IMR-90 (cell line): ENCODE measurements at regions not wholly inside any gene's neighbourhood (a gene's known extent, or its start where the extent isn't known, plus 50 kb on each side); places are given as distances from the start of the nearest gene placed in this dataset.

Experiments used
- ATAC-seq: fragments of 200-7000 bp; cut with Tn5 transposase; 2 replicates; pipeline ENCODE4 v1.9.1; 2020; ENCODE audit warnings: low read depth, mild to moderate bottlenecking, moderate library complexity
- BruUV-seq: library from RNA; stranded (reverse); fragments of 400-500 nt; replicated peaks from 2 replicates; lab custom pipeline; 2021; lab: Mats Ljungman, UMichigan
- CTCF ChIA-PET: fragments of 300-600 bp; formaldehyde crosslinking; extraction: SDS; loops from one replicate; lab custom pipeline; 2021; ENCODE audit warnings: antibody characterized with exemption; lab: Yijun Ruan, JAX
- POLR2A ChIA-PET: fragments of 300-600 bp; sonication (Branson Sonifier 250); formaldehyde crosslinking; loops from one replicate; lab custom pipeline; 2022; ENCODE audit warnings: antibody characterized with exemption; ENCODE audit not compliant: unreplicated experiment; lab: Charles Lee
- DNase-seq: peaks from one replicate; pipeline ENCODE4 v3.0.0; 2013
- H2AFZ ChIP-seq: replicated peaks from 2 replicates; pipeline ENCODE3; 2013; ENCODE audit warnings: low read length, mild to moderate bottlenecking; ENCODE audit not compliant: poor library complexity
- H2AK5ac ChIP-seq: 2 replicates; pipeline ENCODE4 v1.6.1; 2013; ENCODE audit warnings: low read depth, low read length, inconsistent platforms
- H2AK9ac ChIP-seq: replicated peaks from 2 replicates; pipeline ENCODE3; 2013; ENCODE audit warnings: mild to moderate bottlenecking, low read depth, low read length, moderate library complexity; ENCODE audit not compliant: poor library complexity
- H2BK120ac ChIP-seq: 2 replicates; pipeline ENCODE4 v1.6.1; 2013; ENCODE audit warnings: low read depth, low read length, inconsistent platforms
- H2BK15ac ChIP-seq: 3 replicates; pipeline ENCODE4 v1.6.1; 2013; ENCODE audit warnings: low read depth, low read length, inconsistent platforms
- H2BK20ac ChIP-seq: 2 replicates; pipeline ENCODE4 v1.6.1; 2013; ENCODE audit warnings: low read depth, mild to moderate bottlenecking, inconsistent platforms, low read length, moderate library complexity
- H2BK5ac ChIP-seq: 2 replicates; pipeline ENCODE4 v1.6.1; 2013; ENCODE audit warnings: mild to moderate bottlenecking, low read depth, low read length, inconsistent platforms; ENCODE audit not compliant: poor library complexity, severe bottlenecking
- H3K14ac ChIP-seq: replicated peaks from 2 replicates; pipeline ENCODE4 v1.6.1; 2013; ENCODE audit warnings: low read depth, low read length, inconsistent platforms
- H3K18ac ChIP-seq: 2 replicates; pipeline ENCODE4 v1.6.1; 2013; ENCODE audit warnings: low read depth, low read length, control low read depth
- H3K23ac ChIP-seq: 2 replicates; pipeline ENCODE4 v1.6.1; 2013; ENCODE audit warnings: low read depth, low read length, inconsistent platforms
- H3K27ac ChIP-seq: 2 replicates; pipeline ENCODE4 v1.5.1; 2013; ENCODE audit warnings: mild to moderate bottlenecking, control low read depth, low read length; ENCODE audit not compliant: insufficient read depth
- H3K27me3 ChIP-seq: 2 replicates; pipeline ENCODE4 v1.6.1; 2013; ENCODE audit warnings: low read length; ENCODE audit not compliant: control insufficient read depth, insufficient read depth
- H3K36me3 ChIP-seq: 2 replicates; pipeline ENCODE4 v1.6.1; 2013; ENCODE audit warnings: low read length, mixed read lengths; ENCODE audit not compliant: control insufficient read depth, insufficient read depth
- H3K4ac ChIP-seq: 2 replicates; pipeline ENCODE4 v1.6.1; 2013; ENCODE audit warnings: low read depth, low read length, inconsistent platforms
- H3K4me1 ChIP-seq: 2 replicates; pipeline ENCODE4 v1.6.1; 2013; ENCODE audit warnings: low read length, mixed read lengths; ENCODE audit not compliant: control insufficient read depth, insufficient read depth
- H3K4me2 ChIP-seq: 2 replicates; pipeline ENCODE4 v1.6.1; 2013; ENCODE audit warnings: low read depth, mild to moderate bottlenecking, control low read depth, low read length, moderate library complexity
- H3K4me3 ChIP-seq: 2 replicates; pipeline ENCODE4 v1.5.1; 2013; ENCODE audit warnings: low read depth, mild to moderate bottlenecking, control low read depth, low read length, moderate library complexity; ENCODE audit not compliant: insufficient read depth
- H3K56ac ChIP-seq: 2 replicates; pipeline ENCODE4 v1.6.1; 2013; ENCODE audit warnings: low read length, inconsistent platforms; ENCODE audit not compliant: insufficient read depth; ENCODE audit errors: extremely low read depth
- H3K79me1 ChIP-seq, 2 experiments: 2 replicates each; pipeline ENCODE4 v1.6.1; 2013; ENCODE audit warnings: low read length in 2 of 2, inconsistent platforms in 1 of 2, low read depth in 1 of 2
- H3K9ac ChIP-seq: 2 replicates; pipeline ENCODE4 v1.6.1; 2013; ENCODE audit warnings: low read depth, low read length, control low read depth
- H3K9me1 ChIP-seq: 2 replicates; pipeline ENCODE4 v1.6.1; 2013; ENCODE audit warnings: low read length, inconsistent platforms; ENCODE audit not compliant: insufficient read depth
- H3K9me3 ChIP-seq: 2 replicates; pipeline ENCODE4 v1.6.1; 2013; ENCODE audit warnings: low read length; ENCODE audit not compliant: control insufficient read depth, insufficient read depth
- H4K20me1 ChIP-seq: 2 replicates; pipeline ENCODE4 v1.6.1; 2013; ENCODE audit warnings: low read length, inconsistent platforms; ENCODE audit not compliant: insufficient read depth
- H4K5ac ChIP-seq: 2 replicates; pipeline ENCODE4 v1.6.1; 2013; ENCODE audit warnings: mild to moderate bottlenecking, low read depth, low read length, control low read depth
- H4K8ac ChIP-seq, 2 experiments: 2 replicates each; pipeline ENCODE4 v1.6.1; 2013; ENCODE audit warnings: low read depth in 2 of 2, low read length in 2 of 2, control low read depth in 1 of 2, inconsistent platforms in 1 of 2
- H4K91ac ChIP-seq: 2 replicates; pipeline ENCODE4 v1.6.1; 2013; ENCODE audit warnings: low read depth, low read length, inconsistent platforms; ENCODE audit not compliant: insufficient read depth
- CHD1 ChIP-seq: IDR thresholded peaks from 2 replicates; pipeline ENCODE4 v1.6.1; 2012; ENCODE audit warnings: low read depth, low read length, improper control_type of control experiment
- MXI1 ChIP-seq: IDR thresholded peaks from 2 replicates; pipeline ENCODE4 v1.6.1; 2012; ENCODE audit warnings: low read depth, mild to moderate bottlenecking, low read length, moderate library complexity, borderline replicate concordance
- RFX5 ChIP-seq: IDR thresholded peaks from 2 replicates; pipeline ENCODE4 v1.8.0; 2012; ENCODE audit warnings: low read depth, mild to moderate bottlenecking, low read length, moderate library complexity
- WGBS, 2 experiments: methylation state at CpG; one replicate each; pipeline versions ENCODE4 v1.1.5 to v1.1.7; 2013; ENCODE audit warnings: missing lambda C conversion rate in 2 of 2; ENCODE audit not compliant: insufficient read length in 1 of 2; ENCODE audit errors: extremely low coverage in 2 of 2; 5-methylcytosine and 5-hydroxymethylcytosine counted together
- dilution Hi-C: fragments of 300-500 bp; cut with HindIII; formaldehyde crosslinking; loops from one replicate; pipeline ENCODE4 v1.14.3; 2018; ENCODE audit warnings: low sequenced_read_pairs; ENCODE audit not compliant: unreplicated experiment
- in situ Hi-C: fragments of 300-500 bp; cut with MboI; formaldehyde crosslinking; loops from 3 replicates; pipeline ENCODE4 v1.14.3; 2019; ENCODE audit warnings: low sequenced_read_pairs, inconsistent platforms, mixed read lengths
- intact Hi-C: fragments of 100-400 bp; cut with micrococcal nuclease; formaldehyde crosslinking; loops from 2 replicates; pipeline ENCODE4 v1.10.0; 2022

DNA sequence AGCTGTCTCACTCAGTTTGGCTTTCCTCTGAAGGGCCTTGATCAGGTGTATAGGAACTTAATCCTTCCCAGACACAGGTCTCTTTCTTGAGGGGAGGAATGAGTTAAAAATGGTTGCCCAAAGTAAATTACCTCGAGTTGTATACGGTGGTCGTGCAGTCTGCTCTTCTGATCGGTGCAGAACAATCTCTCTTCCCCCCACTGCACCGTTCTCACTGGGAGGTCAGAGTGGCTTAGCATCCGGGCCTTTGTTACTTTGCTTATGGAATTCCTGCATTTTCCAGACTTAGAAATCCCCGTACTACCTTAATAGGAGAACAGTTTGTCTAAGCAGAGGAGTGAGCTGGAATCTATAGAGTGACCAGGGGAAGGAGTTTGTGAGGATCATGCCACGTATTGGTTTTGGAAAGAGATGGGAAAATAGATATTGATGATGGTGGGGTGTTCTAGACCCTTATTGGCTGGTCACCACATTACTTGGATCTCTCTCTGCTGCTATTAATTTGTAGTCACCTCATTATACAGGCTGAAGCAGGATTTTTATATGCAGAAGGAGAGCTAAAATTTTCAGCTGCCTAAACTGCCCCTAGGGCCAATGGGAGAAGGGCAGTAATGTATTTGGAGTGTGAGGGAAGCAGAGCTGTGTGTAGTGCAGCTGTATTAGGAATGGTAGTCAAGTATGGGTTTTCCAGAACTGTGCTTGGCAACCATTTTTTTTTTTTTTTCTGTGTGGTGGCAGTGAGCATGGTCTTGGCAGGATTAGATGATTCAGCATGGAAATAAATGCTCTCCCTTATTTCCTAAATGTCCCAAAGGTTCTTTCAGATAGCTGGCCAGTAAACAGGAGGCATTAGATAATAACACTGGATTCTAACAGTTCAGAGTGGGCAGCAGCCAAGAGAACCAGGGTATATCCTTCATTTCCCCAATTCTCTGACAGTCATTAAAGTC, 81.5 kb downstream of the NDUFS5 start:
- CTCF ChIA-PET, result interaction anchor here (0.6 to 1.5 kb wide), 4 partner anchors 51 to 431 kb away, joined by 3 to 6 read pairs (median 4); no protein-coding TSS in a partner anchor
- H2BK20ac ChIP-seq, result peak overlapping the region; percentile 4; the same call in 1 of the 2 replicates
- H2BK120ac ChIP-seq, result peak overlapping the region; percentile 12
- dilution Hi-C loops, result no loop called here
- H4K91ac ChIP-seq, result peak overlapping the region; percentile 56
- H2AK5ac ChIP-seq, result peak overlapping the region; percentile 41
- H3K23ac ChIP-seq, result peak overlapping the region; percentile 87
- DNase-seq, result no peak
- peak overlapping the region; percentile 20 for H4K5ac ChIP-seq
- POLR2A ChIA-PET, result interaction anchor here (0.6 to 1.1 kb wide), 2 partner anchors 83 to 304 kb away, joined by 3 to 5 read pairs; no protein-coding TSS in a partner anchor
- no peak for ATAC-seq
- H4K20me1 ChIP-seq, result peaks cover 40% of the 10 kb centered on the region; the same call in 1 of the 2 replicates
- peaks cover 9 to 49% of the 10 kb centered on the region in 2 experiments; a peak in 3 of 4 replicates for H3K79me1 ChIP-seq
- peak overlapping the region; percentile 87 for H3K18ac ChIP-seq
- 0 out of 2 replicates have a peak, but pooled peaks have one; percentile 68 for TF ChIP-seq CHD1
- 0 out of 2 replicates have a peak, but pooled peaks have one; percentile 23 for TF ChIP-seq MXI1
- TF ChIP-seq RFX5, result no peak
- peak overlapping the region; percentile 89 for H3K14ac ChIP-seq
- intact Hi-C loops, result loop anchor here (1.0 to 5.0 kb wide), 3 partner anchors 35 to 303 kb away; no protein-coding TSS in a partner anchor
- H2BK5ac ChIP-seq, result peak overlapping the region; percentile 93
- H3K56ac ChIP-seq, result peak overlapping the region; percentile 88
- H3K27ac ChIP-seq, result peak overlapping the region; percentile 97
- H3K4me1 ChIP-seq, result peaks cover 26% of the 10 kb centered on the region
- no peaks in the 10 kb centered on the region for H3K9me3 ChIP-seq
- peak overlapping the region; percentile 95 for H3K4me3 ChIP-seq
- peak overlapping the region; percentile 49 to 62 for H4K8ac ChIP-seq
- H3K9me1 ChIP-seq, result peaks cover 16% of the 10 kb centered on the region
- H3K36me3 ChIP-seq, result no peaks in the 10 kb centered on the region
- H3K4ac ChIP-seq, result peak overlapping the region; percentile 79
- no peaks in the 10 kb centered on the region for H3K27me3 ChIP-seq
- H2BK15ac ChIP-seq, result 0 out of 3 replicates have a peak overlapping the region, but pooled peaks have one; percentile 4
- peak overlapping the region; percentile 80 for H3K4me2 ChIP-seq
- peak overlapping the region; percentile 71 for H3K9ac ChIP-seq
- in situ Hi-C loops, result no loop called here
- no CpG with 5 or more reads among the region's 8 CpGs for WGBS, 2 experiments
- TSS peak; percentile 19 for BruUV-seq
- H2AK9ac ChIP-seq, result no peak overlapping the region
- no peak overlapping the region for H2AFZ ChIP-seq
